Mesothelial cell of epicardium (in vitro differentiated cells): ENCODE measurements at regions not wholly inside any gene's neighbourhood (a gene's known extent, or its start where the extent isn't known, plus 50 kb on each side); places are given as distances from the start of the nearest gene placed in this dataset.
"Not testable (repeated sequence)": the region's sequence is repeated elsewhere in the genome, so short reads cannot be mapped to it uniquely, and the experiment has no call there.

ENCODE experiments used
- DNase-seq, 2 experiments: peaks; one replicate each; pipeline ENCODE4 v3.0.0; 2021; ENCODE audit warnings: low spot score in 2 of 2; ENCODE audit not compliant: unreplicated experiment in 2 of 2
- H3K27ac Mint-ChIP-seq: 2 replicates; pipeline ENCODE4 v1.8.0; 2021; ENCODE audit warnings: mixed read lengths
- H3K27me3 Mint-ChIP-seq: 2 replicates; pipeline ENCODE4 v1.8.0; 2021; ENCODE audit warnings: low read depth, mixed read lengths
- H3K36me3 Mint-ChIP-seq: 2 replicates; pipeline ENCODE4 v1.8.0; 2021; ENCODE audit warnings: mixed read lengths
- H3K4me1 Mint-ChIP-seq: 2 replicates; pipeline ENCODE4 v1.8.0; 2021; ENCODE audit warnings: mixed read lengths
- H3K4me3 Mint-ChIP-seq: 2 replicates; pipeline ENCODE4 v1.8.0; 2021; ENCODE audit warnings: mild to moderate bottlenecking, moderate library complexity, mixed read lengths
- H3K9me3 Mint-ChIP-seq: 2 replicates; pipeline ENCODE4 v1.8.0; 2021; ENCODE audit warnings: mixed read lengths
- TF ChIP-seq, protein P1 (sequence below): fragments of 200-600 bp; sonication (generic); IDR thresholded peaks from one replicate; pipeline ENCODE4 v1.5.0; 2021; ENCODE audit warnings: antibody characterized with exemption; ENCODE audit not compliant: unreplicated experiment

DNA sequence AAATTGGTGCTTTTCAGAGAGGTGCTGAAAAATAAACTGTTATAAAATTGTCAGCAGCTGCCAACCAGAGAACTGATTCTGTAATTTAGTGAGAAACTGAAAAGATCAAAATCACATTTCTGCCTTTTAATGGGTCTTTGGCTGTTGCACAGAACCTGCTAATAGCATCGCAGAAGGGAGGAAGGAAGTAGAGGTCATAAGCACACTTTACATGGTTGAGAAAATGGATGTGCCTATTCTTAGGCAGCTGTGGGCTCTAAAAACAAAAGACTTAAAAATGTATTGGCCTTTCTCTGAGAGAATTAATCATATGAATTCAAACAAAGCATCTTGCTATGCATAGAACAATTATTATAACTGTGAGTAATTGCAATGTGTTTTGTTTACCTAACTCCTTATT is 1186.9 kb downstream of the DSC3 start:
- Mint-ChIP-seq H3K27ac (no peak overlapping the region), H3K36me3 (no peaks in the 10 kb centered on the region), H3K4me1 (peaks cover 5% of the 10 kb centered on the region), H3K9me3 (peaks cover 4% of the 10 kb centered on the region), H3K27me3 (no peaks in the 10 kb centered on the region), H3K4me3 (no peak overlapping the region)
- DNase-seq: no peak
- TF ChIP-seq, protein P1, sequence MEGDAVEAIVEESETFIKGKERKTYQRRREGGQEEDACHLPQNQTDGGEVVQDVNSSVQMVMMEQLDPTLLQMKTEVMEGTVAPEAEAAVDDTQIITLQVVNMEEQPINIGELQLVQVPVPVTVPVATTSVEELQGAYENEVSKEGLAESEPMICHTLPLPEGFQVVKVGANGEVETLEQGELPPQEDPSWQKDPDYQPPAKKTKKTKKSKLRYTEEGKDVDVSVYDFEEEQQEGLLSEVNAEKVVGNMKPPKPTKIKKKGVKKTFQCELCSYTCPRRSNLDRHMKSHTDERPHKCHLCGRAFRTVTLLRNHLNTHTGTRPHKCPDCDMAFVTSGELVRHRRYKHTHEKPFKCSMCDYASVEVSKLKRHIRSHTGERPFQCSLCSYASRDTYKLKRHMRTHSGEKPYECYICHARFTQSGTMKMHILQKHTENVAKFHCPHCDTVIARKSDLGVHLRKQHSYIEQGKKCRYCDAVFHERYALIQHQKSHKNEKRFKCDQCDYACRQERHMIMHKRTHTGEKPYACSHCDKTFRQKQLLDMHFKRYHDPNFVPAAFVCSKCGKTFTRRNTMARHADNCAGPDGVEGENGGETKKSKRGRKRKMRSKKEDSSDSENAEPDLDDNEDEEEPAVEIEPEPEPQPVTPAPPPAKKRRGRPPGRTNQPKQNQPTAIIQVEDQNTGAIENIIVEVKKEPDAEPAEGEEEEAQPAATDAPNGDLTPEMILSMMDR: no peak

DNA sequence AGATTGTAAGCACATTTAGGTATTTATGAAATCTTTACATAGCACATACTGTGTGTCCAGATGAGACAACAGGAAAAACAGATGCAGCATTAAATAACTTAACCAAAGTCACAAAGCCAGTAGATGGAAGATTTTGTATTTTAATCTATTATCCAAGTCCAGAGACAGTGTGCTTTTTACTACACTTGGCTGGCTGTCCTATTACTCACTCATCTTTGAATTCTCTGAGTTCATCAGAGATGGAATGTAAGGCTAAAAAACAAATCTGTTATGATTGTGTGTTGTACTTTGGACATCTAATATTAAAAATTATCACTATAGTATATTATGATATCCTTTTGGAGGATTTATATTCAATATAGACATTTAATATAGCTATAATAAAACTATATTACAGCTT is 1189.4 kb downstream of the DSC3 start:
- H3K4me1 Mint-ChIP-seq: peaks cover 5% of the 10 kb centered on the region
- H3K36me3 Mint-ChIP-seq: no peaks in the 10 kb centered on the region
- no peak for DNase-seq
- no peak overlapping the region for H3K4me3 Mint-ChIP-seq
- no peaks in the 10 kb centered on the region for H3K27me3 Mint-ChIP-seq
- no peak overlapping the region for H3K27ac Mint-ChIP-seq
- TF ChIP-seq, protein P1: no peak
- H3K9me3 Mint-ChIP-seq: peaks cover 4% of the 10 kb centered on the region

DNA sequence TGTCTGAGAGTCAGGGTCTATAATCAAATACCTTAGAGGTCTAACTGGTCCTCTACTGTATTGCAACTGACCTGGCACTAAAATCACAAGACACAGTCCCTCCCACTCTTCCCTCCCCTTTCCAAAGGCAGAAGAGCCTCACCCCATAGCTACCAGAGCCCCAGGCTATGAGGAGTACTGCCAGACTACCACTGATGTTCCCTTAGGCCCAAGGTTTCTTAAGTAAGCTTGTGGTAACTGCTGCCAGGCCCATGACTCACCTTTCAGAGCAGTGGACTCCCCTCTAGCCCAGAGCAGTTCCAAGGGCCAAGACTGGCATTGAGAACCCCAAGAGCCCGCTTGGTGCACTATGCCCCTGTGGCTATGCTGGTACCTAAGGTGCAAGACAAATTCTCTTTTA is 1193.4 kb downstream of the DSC3 start:
- Mint-ChIP-seq H3K4me1 (peaks cover 4% of the 10 kb centered on the region), H3K9me3 (peaks cover 19% of the 10 kb centered on the region), H3K36me3 (no peaks in the 10 kb centered on the region), H3K27me3 (no peaks in the 10 kb centered on the region), H3K27ac (no peak overlapping the region), H3K4me3 (no peak overlapping the region)
- TF ChIP-seq, protein P1: no peak
- DNase-seq: no peak

DNA sequence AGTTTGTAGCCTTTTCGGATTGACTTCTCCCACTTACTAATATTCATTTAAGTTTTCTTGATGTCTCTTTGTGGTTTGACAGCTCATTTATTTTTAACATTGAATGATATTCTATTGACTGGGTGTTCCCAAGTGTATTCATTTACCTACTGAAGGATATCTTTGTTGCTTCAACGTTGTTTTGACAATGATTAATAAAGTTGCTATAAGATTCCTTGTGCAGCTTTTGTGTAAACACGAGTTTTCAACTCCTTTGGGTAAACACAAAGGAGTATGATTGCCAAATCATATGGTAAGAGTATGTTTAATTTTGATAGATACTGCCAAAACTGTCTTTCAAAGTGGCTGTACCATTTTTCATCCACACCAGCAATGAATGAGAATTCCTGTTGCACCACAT is 1200.9 kb downstream of the DSC3 start:
- Mint-ChIP-seq H3K4me1 (no peaks in the 10 kb centered on the region), H3K4me3 (no peak overlapping the region), H3K36me3 (no peaks in the 10 kb centered on the region), H3K27me3 (no peaks in the 10 kb centered on the region), H3K27ac (no peak overlapping the region), H3K9me3 (peaks cover 11% of the 10 kb centered on the region)
- DNase-seq: no peak
- TF ChIP-seq, protein P1: no peak

DNA sequence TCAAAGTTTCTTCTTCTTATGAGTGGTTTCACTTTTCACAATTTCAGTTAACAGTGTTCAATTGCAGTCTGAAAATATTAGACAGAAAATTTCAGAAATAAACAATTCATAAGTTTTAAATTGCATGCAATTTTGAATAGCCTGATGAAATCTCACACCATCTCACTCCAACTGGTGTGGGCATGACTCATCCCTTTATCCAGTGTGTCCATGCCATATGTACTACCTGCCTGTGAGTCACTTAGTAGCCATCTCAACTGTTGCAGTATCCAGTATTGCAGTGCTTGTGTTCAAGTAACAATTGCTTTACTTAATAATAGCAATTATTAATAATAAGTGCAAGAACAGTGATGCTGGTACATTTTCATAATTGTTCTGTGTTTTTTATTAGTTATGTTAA is 1202.5 kb downstream of the DSC3 start:
- Mint-ChIP-seq H3K36me3 (no peaks in the 10 kb centered on the region), H3K4me1 (no peaks in the 10 kb centered on the region), H3K27ac (no peak overlapping the region), H3K4me3 (no peak overlapping the region), H3K9me3 (peaks cover 4% of the 10 kb centered on the region), H3K27me3 (no peaks in the 10 kb centered on the region)
- TF ChIP-seq, protein P1: no peak
- DNase-seq: no peak

DNA sequence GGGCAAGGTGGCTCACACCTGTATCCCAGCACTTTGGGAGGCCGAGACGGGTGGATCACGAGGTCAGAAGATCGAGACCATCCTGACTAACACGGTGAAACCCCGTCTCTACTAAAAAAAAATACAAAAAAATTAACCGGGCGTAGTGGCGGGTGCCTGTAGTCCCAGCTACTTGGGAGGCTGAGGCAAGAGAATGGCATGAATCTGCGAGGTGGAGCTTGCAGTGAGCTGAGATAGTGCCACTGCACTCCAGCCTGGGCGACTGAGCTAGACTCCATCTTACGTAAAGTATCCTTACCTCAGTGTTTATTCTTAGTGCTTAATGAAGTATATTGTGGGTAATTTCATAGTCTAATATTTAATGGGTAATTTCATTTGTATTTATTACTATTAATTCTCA is 1203.6 kb downstream of the DSC3 start:
- H3K9me3 Mint-ChIP-seq, DNase-seq, H3K4me3 Mint-ChIP-seq, H3K36me3 Mint-ChIP-seq, H3K4me1 Mint-ChIP-seq, H3K27me3 Mint-ChIP-seq, H3K27ac Mint-ChIP-seq: not testable (repeated sequence)
